Right lung (tissue), 2 donors: ENCODE measurements at regions not wholly inside any gene's neighbourhood (a gene's known extent, or its start where the extent isn't known, plus 50 kb on each side); places are given as distances from the start of the nearest gene placed in this dataset.
"Not testable (repeated sequence)": the region's sequence is repeated elsewhere in the genome, so short reads cannot be mapped to it uniquely, and the experiment has no call there.

Source experiments
- DNase-seq, 2 donors: peaks; one replicate each; pipeline ENCODE4 v3.0.0-alpha.2; 2013

DNA sequence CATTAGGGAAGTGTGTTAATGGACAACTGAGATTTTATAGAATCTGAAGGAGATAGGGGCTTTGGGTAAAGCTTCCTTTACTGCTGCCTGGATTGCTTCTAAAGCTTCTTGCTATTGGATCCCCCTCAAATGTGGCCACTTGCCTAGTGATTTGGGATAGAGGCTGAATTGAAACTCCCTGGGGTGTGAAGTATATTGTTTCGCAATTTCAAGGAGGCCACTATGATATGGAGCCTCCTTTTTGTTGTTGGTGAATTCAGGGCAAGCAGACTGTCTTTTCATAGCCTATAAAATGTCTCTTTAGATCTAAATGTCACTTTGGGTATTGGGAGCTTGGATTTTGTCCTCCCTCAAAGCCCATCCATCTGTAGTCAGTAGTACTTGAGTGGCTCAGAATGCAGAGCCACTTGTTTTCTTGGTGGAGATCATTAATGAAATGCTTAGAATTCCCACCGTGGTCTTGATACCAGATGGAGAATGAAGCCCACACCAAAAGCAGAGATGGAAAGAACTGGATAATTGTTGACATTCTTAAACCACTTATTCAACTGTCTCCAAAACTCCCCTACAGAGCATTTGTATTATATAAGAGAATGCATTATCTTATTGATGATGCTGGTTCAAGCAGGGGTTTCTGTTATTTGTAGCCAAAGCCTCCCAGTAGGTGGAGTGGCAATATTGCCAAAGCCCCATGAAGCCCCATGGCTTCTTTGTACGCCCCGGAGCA lies 144.3 kb upstream of the KCNE2 start:
- DNase-seq: no peak

DNA sequence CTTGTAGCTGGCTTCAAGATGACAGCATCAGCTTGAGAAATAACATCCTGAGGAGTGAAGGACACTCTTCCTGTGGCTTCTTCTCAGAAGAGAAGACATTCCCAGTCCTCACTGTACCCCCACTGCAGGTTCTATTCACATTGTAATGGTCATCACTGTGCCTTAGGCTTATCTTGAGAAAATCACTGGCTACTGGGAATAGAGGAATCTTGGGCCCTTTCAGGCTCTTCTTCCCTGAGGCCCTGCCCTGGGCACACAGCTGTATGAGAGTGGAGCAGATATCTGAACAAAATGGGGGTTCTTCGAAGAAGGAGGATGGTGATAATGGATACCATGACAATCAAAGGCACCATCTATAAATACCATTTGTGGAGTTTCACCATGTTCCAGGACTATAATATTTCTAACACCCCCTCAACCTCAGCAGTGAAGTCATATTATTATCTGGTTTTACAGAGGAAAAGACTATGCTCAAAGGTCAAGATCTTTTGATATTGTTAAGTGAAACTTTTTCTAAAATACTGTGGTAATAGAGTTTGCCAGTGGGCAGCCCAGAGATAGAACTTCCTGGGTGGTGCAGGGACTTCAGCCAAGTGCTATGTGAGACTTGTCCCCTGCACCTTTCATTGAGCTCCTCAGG lies 143.1 kb upstream of the KCNE2 start:
- no peak for DNase-seq

DNA sequence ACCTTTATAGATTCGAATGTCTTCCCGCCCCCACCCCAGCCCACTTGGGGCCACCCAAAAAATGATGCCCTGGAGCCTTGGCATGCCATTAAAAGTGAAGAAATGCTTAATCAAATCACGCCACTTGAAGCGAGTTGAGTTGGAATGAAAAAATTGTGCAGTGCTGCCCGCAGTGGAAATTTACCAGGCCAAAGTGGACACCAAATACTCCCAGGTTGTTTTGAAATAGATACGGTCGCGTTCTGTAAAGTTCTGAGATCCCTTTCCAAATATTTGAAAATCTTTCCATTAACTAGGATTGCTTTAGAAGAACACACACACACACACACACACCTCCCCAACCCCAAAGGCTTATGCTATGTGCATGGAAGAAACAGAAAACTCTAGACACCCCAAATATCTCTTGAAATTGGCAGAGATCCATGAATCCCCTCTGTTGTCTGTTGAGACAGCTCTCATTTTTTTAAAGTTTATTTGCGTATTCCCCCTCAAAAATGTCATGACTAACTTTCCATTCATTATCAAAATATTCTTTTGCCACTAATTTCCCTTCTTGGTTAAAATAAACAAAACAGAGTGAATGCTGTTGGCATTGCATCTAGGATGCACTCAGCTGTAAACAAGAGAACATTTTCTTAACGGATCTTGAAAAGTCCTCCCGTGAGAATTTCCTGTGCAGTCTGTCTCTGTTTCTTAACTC lies 142.3 kb upstream of the KCNE2 start:
- no peak for DNase-seq

DNA sequence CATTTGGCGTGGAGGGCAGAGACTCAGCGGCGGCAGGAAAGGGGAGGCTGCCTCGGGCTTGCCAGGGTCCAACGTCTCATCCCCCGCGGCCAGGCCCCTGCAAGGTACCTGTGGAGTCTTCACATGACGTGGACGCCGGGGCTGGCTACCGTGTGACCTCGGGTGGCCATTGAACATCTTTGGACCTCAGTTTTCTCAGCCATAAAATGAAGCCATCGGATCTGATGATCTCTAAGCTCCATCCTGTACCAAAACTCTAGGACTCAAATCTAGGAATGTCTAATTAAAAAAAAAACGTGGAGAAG lies 141.8 kb upstream of the KCNE2 start:
- DNase-seq: no peak

DNA sequence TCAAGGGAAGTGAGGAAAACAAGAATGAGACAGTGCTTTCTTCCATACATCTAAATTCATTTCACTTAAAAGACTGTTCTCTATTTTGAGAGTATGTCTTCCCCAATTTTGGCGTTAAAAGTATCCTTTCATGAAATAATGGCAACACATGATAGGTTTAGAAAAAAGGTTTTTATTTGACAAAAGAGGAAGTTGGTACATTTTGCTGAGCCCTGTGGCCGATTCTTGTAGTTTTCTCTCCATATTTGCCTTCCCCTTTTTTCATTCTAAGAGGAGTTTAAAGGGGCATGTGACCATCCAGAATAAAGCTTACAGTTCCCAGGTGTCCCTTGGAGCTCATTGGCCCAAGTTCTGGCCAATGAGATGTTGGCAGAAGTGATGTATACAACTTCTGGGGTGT lies 140.4 kb upstream of the KCNE2 start:
- no peak for DNase-seq

DNA sequence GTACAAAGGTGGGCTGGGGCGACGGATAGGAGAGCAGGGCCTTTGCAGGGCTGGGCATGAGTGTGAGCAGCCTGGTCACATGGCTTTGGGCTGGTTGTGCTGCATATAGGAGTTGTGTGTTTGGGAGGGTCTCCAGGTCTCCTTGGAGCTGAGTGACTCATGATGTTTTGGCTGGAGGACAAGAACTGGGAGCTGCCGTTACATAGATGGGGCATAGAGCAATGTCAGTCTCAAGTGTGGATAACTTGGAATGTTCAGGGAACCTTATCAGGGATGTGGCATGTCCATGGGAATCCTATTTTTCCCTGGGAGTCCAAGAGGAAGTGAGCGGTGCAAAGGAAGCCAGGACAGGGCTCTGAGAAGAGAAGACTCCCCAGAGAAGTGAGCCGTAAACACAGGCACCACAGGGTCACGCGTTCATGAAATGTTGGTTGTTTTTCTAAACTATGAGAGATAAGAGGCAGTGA lies 136.4 kb upstream of the KCNE2 start:
- no peak for DNase-seq

DNA sequence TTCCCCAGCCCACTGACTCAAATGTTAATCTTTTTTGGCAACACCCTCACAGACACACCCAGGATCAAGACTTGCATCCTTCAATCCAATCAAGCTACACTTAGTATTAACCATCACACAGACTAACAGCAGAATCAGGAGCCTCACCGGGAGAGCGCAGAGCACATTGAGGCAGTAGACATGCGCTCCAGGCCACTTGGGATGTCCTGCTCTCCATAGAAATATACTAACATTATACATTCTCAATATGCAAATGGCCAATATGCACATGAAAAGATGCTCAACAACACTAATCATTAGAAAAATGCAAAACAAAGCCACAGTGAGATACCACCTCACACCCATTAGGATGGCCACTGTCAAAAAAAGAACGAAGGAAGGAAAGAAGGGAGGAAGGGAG lies 135.0 kb upstream of the KCNE2 start:
- no peak for DNase-seq

DNA sequence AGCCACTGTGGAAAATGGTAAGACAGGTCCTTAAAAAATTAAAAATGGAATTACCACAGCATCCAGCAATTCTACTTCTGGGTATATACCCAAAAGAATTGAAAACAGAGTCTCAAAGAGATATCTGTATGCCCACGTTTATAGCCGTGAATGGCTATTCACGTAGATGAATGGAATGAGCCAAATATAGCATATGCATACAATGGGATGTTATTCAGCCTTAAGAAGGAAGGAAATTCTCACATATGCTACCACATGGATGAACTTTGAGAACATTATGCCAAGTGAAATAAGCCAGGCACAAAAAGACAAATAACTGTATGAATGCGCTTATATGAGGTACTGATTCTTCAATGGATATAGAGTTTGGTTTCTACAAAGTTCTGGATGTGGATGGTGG lies 134.5 kb upstream of the KCNE2 start:
- DNase-seq: no peak

DNA sequence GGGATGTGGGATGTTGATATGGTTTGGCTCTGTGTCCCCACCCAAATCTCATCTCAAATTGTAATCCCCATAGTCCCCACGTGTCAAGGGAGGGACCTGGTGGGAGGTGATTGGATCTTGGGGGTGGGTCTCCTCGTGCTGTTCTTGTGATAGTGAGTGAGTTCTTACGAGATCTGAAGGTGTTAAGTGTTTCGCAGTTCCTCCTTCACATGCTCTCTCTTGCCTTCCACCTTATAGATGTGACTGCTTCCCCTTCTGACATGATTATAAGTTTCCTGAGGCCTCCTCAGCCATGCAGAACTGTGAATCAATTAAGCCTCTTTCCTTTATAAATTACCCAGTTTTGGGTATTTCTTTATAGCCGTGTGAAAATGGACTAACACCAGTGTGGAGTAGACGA lies 130.1 kb upstream of the KCNE2 start:
- DNase-seq: not testable (repeated sequence)

DNA sequence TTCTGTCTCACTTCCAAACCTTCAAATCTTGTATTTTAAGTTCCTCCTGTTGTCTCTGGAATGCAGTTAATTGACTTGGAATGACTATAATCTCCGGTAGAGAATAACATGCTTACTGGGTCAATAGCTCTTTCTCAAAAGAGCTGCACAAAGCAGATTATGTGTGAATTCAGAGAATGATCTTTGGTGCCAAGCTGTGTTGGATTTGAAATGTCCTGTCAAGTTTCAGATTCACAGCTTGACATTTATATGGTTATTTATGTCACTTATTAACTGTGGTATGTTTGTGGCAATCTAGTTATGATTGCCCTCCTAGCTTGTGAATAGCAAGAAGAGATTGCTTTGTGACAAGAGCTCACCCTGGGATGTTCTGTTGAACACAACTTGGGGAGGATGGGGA lies 128.3 kb upstream of the KCNE2 start:
- DNase-seq: no peak

DNA sequence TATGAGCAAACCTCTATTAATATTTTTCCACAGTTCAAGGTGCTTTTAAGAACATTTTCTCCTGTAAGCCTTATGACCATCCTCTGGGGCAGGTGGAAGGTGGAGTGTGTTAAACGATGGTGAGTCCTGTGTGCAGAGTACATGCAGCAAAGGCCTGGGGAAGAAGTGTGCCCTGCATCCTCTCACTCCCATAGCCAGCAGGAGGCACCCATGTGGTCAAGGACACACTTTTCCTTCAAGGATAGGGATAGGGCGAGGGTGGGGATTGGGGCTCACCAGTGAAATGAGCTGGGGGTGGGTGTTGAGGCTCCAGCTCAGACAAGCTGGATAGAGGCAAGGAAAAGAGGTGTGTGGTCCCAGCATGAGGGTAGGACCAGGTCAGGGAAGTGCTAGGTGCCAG lies 120.8 kb upstream of the KCNE2 start:
- no peak for DNase-seq

DNA sequence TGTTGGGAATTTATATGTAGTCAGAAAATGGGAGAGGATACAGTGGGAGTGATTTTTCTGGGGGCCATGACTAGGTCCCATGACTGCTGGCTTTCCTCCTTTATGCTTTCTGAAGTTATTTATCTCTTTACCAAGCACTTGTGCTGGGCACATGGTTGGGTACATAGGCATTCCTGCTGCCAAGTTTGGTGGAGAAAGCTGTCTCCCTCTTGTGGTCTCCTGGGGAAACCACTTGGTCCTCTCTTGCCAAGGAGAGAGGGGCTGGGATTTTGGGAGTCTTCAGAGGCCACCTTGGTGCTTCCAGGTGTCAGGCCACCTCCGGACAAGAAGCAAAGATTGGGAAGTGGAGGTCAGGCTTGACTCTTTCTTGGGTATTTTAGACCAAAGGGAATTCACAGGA lies 120.2 kb upstream of the KCNE2 start:
- DNase-seq: no peak

DNA sequence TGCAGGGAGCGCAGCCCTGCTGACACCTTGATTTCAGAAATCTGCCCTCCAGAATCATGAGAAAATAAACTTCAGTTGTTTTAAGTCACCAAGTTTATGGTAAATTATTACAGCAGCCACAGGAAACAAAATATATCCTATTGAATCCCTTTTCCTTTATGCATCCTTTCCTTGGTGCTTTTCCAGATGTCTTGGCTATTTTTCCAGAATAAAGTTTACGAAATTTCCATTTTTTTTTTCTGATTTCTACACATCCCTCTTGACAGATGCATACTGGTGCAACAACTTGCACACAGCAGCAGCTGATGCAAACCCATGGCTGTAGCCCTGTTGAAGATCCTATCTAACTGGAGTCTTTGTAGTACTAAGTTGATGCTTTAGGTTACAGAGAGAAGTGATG lies 111.1 kb upstream of the KCNE2 start:
- DNase-seq: no peak

DNA sequence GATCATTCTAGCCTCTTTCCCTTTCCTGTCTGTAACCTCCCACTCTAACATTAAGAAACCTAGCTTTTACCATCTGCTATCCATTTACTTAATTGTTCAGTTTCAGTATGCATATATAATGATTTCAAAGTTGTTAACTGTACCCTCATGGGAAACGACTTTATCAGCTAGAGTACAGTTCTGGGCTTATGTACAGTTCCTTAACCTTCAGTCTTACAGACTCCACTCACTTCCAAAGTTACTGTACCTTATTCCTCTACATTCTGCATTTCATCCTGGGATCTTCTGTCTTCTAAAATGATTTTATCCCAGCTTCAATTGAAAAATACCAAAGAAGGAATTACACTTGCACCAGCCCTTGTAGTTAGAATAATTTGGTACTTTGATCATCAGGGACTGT lies 108.7 kb upstream of the KCNE2 start:
- no peak for DNase-seq

DNA sequence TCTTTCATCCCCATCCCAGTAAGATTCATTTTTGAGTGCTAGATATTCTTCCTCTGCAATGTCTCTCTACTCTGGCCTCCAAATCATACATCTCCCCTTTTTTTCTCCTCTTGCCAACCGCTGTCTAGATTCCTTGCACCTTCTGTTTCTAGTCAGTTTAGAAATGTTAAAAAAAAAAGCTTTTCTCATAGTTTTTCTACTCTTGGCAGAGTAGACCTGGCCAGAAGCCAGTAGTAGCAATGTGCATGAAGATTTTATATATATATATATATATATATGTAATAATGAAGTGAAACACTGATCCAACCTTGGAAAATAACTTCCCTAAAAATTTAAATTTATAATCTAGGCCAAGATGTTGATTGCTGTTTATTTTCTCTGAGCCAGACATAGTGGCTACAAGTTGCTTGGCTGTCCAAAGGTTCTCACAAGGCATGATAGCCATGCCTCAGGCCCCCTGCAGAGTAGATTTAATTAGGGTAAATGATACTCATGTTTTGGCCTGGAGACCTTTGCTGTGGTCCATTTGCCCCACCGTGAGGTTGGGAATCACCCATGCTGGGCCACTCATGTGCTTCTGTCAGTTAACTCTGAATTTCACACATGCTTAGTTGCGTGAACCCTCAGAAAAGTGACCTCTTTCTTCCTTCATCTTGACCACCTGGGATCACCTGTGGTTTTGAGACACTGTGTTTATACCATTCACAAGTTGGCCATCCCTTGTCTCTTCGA lies 103.4 kb upstream of the KCNE2 start:
- peak; percentile 76 to 77 for DNase-seq

DNA sequence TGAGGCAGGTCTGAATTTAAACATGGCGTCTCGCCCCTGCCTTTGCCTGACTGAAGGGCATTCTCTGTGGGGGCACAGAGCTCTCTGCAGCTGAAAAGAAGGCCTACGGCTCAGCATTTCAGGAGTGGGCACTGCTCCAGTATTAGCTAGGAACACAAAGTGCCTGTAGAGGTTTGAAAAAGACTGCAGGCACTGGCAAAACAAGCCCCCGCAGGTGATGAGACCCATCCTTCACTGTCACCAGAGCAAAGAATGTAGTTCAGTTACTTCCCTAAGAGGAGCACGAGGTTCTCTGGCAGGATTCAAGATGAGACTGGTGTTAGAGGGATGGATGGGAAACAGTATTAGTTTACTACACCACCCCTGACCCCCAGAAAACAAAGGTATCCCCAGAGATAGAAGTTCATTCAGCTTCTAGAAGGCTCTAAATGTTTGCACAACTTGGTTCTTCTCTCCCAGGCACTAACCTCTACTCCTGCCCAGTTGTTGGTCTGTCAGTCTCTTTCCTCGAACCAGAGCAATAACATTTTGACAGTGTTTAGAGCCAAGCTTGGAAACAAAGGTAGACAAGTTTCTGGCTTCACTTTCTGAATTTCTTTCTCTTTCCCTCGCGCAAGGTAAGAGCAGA lies 101.9 kb upstream of the KCNE2 start:
- no peak for DNase-seq

DNA sequence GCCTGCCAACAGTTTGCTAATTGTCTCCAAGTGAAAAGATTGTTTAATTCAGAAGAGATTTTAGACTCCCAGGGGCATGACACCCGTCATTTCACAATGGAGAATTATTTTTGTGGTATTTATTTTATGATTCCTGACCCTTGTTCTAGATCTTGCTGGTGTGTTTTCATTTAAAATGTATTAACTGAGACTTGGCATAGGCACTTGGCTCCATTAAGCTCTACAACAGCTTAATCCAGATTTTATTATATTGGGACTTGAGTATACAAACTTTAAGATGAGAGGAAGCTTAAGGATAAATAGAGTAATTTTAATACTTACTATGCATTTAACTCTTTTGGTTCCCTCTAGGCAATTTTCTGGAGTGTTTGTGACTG lies 101.3 kb upstream of the KCNE2 start:
- DNase-seq: peak; percentile 54 to 59

DNA sequence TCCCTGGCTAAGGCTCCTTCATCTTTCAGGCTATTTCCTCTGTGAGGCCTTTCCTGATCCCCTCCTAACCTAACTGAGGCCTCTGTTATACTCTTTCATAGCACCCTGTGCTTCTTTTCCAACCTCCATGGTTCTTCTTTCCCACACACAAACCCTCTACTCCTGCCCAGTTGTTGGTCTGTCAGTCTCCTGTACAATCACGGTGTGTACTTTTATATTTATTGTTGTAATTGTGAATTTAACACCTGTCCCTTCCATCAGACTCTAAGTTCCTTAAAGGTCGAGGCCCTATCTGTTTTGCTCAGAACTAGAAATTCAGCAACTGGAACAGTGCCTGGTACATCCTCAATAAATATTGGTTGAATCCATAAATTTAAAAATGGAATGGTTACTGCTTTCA lies 100.2 kb upstream of the KCNE2 start:
- no peak for DNase-seq

DNA sequence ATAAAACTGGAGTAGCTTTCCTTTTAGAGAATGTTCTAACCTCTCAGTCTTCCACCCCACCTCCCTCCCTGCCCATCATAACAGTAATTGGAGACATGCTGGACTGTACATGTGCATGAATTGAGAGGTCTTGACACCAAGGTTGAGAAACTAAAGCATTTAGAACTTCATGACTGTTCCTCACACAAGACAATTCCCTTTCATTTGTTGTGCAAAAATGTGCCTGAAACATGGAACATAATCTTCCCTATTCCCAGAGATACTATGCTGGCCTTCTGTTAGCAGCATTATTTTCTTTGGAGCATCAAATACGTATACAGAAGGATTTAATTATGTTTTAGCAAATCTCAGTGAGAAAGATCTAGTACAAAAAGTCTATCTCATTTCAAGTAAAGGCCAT lies 97.5 kb upstream of the KCNE2 start:
- DNase-seq: no peak

DNA sequence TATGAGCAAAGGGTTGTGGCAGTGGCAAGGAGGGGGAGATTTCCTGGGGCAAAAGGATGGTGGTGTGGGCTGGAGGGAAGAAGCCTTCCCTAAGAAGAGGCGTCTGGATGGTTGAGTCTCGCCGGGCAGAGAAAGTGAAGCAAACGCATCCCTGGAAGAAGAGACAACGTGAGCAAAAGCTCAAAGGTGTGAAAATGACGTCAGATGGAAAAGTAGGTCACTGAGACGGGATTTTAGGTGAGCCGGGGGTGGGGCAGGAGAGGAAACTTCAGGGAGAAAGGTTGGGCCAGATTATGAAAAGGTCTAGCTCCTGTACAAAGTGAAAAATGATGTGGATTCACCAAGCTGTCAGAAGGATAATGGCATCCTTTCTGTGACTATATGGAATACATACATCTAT lies 95.3 kb upstream of the KCNE2 start:
- DNase-seq: no peak

DNA sequence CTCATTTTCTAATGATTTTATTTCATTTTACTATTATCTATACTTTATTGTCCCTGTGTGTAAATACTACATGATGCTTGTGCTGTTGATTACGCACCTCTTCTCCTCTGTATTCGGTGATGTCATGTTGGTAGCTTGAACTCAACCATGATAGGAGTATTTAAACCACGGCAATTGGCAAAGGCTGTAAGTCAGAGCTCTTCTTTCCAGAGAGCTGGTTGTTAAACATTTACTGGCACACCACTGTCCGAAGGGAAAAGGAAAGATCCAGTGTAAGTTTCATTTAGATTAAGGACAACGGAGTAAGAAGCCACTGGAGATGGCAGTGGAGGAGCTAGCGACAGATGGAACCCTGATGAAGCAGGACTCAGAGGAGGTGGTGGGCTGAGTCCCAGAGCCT lies 93.4 kb upstream of the KCNE2 start:
- no peak for DNase-seq

DNA sequence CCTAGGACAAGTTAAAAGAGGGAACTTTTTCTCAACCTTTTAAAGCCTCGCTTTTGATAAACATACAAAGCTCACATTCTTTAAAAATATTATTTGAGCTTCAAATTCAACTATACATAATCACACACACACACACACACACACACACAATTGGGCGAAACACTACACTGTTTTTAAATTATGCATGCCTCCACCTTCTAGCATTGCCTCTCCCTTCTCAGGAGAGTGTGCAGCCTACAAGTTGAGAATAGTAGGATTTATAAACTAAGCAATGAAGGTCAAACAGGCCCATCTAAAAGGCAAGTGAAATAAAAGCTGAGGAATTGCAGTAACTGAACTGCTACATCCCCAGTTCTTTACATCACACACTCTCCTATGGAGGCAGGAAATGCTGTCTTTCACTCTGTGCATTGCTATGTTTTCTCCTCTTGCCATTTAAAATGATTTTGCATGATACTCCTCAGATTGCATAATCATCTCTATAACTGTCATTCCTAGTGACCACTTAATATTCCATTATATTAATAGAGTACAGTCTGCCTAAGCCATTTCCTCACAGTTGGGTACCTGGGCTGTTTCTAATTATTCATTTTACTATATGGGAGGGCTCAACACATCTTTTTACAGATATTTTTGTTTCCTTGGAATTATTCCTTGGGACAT lies 92.5 kb upstream of the KCNE2 start:
- no peak for DNase-seq
